ENCODE measurements at regions not wholly inside any gene's neighbourhood (a gene's known extent, or its start where the extent isn't known, plus 50 kb on each side); places are given as distances from the start of the nearest gene placed in this dataset.

DNA sequence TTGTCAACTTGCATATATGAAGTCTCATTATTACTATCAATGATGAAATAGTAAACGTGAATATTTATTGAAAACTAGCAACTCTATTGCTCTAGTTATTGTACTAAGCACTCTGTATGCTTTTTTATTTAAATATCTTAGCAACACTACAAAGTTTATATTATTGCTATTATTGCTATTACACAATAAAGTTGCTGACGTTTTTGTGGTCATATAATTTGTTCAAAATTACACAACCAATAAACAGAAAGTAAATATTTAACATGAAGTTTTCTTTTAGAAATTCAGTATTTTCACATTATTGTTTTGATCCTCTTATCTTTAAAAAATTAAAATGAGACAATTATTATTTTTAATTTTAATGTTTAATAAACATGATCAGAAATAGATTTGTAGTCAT is 1521.1 kb upstream of the PCDH7 start:
- TF ChIP-seq, protein P1, sequence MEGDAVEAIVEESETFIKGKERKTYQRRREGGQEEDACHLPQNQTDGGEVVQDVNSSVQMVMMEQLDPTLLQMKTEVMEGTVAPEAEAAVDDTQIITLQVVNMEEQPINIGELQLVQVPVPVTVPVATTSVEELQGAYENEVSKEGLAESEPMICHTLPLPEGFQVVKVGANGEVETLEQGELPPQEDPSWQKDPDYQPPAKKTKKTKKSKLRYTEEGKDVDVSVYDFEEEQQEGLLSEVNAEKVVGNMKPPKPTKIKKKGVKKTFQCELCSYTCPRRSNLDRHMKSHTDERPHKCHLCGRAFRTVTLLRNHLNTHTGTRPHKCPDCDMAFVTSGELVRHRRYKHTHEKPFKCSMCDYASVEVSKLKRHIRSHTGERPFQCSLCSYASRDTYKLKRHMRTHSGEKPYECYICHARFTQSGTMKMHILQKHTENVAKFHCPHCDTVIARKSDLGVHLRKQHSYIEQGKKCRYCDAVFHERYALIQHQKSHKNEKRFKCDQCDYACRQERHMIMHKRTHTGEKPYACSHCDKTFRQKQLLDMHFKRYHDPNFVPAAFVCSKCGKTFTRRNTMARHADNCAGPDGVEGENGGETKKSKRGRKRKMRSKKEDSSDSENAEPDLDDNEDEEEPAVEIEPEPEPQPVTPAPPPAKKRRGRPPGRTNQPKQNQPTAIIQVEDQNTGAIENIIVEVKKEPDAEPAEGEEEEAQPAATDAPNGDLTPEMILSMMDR (IDR thresholded peaks at IDR 0.05) = no peak
- no peak for TF ChIP-seq POLR2A (IDR thresholded peaks at IDR 0.05)
